WERI-Rb-1 (cell line): ENCODE measurements at regions not wholly inside any gene's neighbourhood (a gene's known extent, or its start where the extent isn't known, plus 50 kb on each side); places are given as distances from the start of the nearest gene placed in this dataset.

Source experiments
- DNase-seq: peaks from one replicate; pipeline ENCODE4 v3.0.0-alpha.2; 2020
- H3K27ac ChIP-seq: fragments of 250-450 bp; sonication (Bioruptor Pico); 2 replicates; pipeline ENCODE4 v1.5.1; 2020; ENCODE audit warnings: mild to moderate bottlenecking, moderate library complexity
- H3K27me3 ChIP-seq: fragments of 250-450 bp; sonication (Bioruptor Pico); 2 replicates; pipeline ENCODE4 v1.5.1; 2021; ENCODE audit warnings: mild to moderate bottlenecking, low read depth, moderate library complexity; ENCODE audit not compliant: insufficient read depth, severe bottlenecking
- H3K36me3 ChIP-seq: fragments of 250-450 bp; sonication (Bioruptor Pico); 2 replicates; pipeline ENCODE4 v1.5.1; 2020; ENCODE audit warnings: mild to moderate bottlenecking, moderate library complexity
- H3K4me3 ChIP-seq: 2 replicates; pipeline ENCODE4 v1.5.1; 2011; ENCODE audit warnings: low read depth, mild to moderate bottlenecking, control low read depth, low read length
- H3K9me3 ChIP-seq: fragments of 250-450 bp; sonication (Bioruptor Pico); 2 replicates; pipeline ENCODE4 v1.5.1; 2021; ENCODE audit warnings: mild to moderate bottlenecking, moderate library complexity; ENCODE audit not compliant: severe bottlenecking
- TF ChIP-seq, protein P1 (sequence below): IDR thresholded peaks from 2 replicates; pipeline ENCODE4 v1.5.1; 2011; ENCODE audit warnings: low read depth, mild to moderate bottlenecking, control low read depth, inconsistent platforms, low read length

DNA sequence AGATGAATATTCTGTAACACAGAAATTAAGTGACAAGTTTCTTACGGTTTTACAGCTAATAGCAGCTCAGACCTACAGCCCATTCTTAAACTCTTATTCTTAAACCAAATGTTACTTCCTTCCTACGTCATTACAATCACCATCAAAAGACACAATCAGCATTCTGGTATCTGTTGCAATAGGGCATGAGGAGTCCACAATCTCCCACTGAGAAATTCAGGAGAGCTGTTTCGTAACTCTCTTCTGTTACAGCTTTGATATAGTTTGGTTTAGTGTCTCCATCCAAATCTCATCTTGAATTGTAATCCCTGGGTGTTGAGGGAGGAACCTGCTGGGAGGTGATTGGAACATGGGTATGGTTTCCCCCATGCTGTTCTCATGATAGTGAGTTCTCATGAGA, 163.4 kb downstream of the GAS1 start:
- H3K9me3 ChIP-seq: no peaks in the 10 kb centered on the region
- H3K27ac ChIP-seq: no peak overlapping the region
- DNase-seq: no peak
- no peak overlapping the region for H3K4me3 ChIP-seq
- TF ChIP-seq, protein P1, sequence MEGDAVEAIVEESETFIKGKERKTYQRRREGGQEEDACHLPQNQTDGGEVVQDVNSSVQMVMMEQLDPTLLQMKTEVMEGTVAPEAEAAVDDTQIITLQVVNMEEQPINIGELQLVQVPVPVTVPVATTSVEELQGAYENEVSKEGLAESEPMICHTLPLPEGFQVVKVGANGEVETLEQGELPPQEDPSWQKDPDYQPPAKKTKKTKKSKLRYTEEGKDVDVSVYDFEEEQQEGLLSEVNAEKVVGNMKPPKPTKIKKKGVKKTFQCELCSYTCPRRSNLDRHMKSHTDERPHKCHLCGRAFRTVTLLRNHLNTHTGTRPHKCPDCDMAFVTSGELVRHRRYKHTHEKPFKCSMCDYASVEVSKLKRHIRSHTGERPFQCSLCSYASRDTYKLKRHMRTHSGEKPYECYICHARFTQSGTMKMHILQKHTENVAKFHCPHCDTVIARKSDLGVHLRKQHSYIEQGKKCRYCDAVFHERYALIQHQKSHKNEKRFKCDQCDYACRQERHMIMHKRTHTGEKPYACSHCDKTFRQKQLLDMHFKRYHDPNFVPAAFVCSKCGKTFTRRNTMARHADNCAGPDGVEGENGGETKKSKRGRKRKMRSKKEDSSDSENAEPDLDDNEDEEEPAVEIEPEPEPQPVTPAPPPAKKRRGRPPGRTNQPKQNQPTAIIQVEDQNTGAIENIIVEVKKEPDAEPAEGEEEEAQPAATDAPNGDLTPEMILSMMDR: no peak
- no peaks in the 10 kb centered on the region for H3K36me3 ChIP-seq
- peaks cover 30% of the 10 kb centered on the region for H3K27me3 ChIP-seq

DNA sequence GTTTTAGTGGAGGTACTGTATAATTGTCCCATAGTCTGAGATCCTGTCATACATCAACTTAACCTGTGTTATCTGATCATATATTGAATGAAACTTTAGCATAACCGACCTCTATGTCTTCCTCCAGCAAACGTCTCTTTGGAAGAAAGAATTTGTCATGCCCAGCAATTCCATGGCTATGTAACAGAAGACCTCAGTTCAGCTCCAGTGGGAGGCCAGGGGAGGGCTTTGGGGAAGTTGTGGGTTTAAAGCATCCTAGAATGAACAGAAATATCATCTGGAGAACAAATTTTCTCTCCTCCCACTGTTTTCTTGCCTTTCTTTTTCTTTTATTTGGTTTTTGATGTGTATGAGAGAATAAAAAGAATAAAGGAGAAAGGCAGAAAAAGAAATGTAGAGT, 164.5 kb downstream of the GAS1 start:
- TF ChIP-seq, protein P1: no peak
- Histone ChIP-seq H3K27me3 (peaks cover 29% of the 10 kb centered on the region), H3K36me3 (no peaks in the 10 kb centered on the region), H3K4me3 (no peak overlapping the region), H3K9me3 (no peaks in the 10 kb centered on the region), H3K27ac (no peak overlapping the region)
- DNase-seq: no peak

DNA sequence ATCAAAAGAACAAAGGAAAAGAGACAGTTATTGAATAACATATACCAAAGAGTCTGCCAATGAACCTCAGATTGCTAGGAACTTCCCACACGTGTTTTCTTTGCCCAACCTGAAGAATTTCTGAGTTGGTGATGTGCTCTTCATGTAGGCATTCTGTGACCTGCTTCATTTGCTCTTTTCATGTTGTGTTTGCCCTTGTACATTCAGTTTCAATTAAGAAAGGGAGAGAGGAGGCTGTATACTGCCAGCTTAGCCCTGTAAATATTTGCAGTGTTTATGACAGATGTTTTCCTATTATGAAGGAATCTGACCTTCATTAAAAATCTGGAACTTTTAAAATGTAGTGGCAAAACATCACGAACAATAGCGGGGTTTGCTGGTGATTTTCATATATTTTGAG, 168.5 kb downstream of the GAS1 start:
- Histone ChIP-seq H3K36me3 (no peaks in the 10 kb centered on the region), H3K9me3 (no peaks in the 10 kb centered on the region), H3K27me3 (peaks cover 30% of the 10 kb centered on the region), H3K4me3 (no peak overlapping the region), H3K27ac (no peak overlapping the region)
- TF ChIP-seq, protein P1: no peak
- no peak for DNase-seq

DNA sequence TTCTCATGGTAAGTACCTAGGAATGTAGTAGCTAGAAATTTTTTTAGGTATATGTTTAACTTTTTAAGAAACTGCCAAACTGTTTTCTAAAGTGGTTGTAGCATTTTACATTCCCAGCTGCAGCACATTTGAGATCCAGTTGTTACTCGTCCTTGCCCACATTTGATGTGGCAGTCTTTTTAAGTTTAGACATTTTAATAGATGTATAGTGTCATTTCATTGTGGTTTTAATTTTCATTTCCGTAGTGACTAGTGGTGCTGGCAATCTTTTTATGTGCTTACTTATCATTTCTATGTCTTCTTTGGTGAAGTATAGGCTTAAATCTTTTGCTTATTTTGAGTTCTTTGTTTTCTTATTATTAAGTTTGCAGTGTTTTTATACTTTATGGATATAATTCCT, 171.6 kb downstream of the GAS1 start:
- TF ChIP-seq, protein P1: no peak
- no peak for DNase-seq

DNA sequence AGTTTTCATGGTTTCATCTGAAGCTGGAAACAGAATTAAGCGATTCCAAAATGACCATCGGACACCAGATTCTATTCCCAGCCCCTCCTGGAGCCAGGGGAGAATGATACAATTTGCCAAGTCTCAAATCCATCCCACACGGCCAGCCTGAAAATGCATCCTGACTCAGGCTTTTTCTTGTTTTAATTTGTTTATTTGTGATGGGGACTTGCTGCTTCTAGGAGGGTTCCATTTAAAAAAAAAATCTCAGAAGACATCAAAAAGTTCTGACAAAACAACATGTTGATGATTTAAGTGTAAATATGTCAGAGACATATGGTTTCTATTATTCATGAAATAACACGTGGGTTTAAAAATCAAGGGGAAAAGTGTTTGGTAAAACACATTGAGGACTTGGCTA, 173.2 kb downstream of the GAS1 start:
- peaks cover 26% of the 10 kb centered on the region for H3K27me3 ChIP-seq
- no peaks in the 10 kb centered on the region for H3K9me3 ChIP-seq
- DNase-seq: no peak
- no peaks in the 10 kb centered on the region for H3K36me3 ChIP-seq
- H3K27ac ChIP-seq: no peak overlapping the region
- H3K4me3 ChIP-seq: no peak overlapping the region
- TF ChIP-seq, protein P1: no peak

More for the DNA sequence above, 171.6 kb downstream of the GAS1 start:
- Histone ChIP-seq H3K36me3 (no peaks in the 10 kb centered on the region), H3K27me3 (peaks cover 31% of the 10 kb centered on the region), H3K9me3 (no peaks in the 10 kb centered on the region), H3K27ac (no peak overlapping the region), H3K4me3 (no peak overlapping the region)

DNA sequence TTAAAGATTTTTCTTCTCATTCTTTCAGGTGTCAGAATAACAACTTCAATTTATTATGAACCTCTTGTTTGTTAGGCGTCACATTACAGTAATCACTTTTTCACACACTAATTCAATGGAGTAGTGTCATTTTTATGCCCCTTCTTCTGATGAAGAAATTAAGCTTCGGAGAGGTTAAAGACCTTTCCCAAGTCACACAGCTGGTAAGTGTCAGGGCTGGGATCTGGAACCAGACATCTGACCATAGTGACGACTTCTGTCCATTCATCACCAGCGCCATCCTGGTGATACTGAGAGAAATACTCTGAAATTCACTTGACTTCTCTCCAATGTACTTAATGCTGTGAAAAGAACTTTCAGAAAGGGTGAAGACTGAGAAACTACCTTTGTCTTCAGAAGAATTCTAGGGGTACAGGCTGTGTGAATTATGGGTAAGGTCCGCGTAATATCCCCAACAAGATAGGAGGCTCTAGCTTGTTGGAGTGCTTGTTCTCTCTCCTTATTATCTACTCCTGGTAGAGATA, 173.8 kb downstream of the GAS1 start:
- no peak for DNase-seq
- H3K27ac ChIP-seq: no peak overlapping the region

More for the DNA sequence above, 173.8 kb downstream of the GAS1 start:
- TF ChIP-seq, protein P1: no peak
- no peaks in the 10 kb centered on the region for H3K9me3 ChIP-seq
- H3K4me3 ChIP-seq: no peak overlapping the region
- peaks cover 25% of the 10 kb centered on the region for H3K27me3 ChIP-seq
- no peaks in the 10 kb centered on the region for H3K36me3 ChIP-seq
